ENCODE measurements at regions not wholly inside any gene's neighbourhood (a gene's known extent, or its start where the extent isn't known, plus 50 kb on each side); places are given as distances from the start of the nearest gene placed in this dataset.
A peak's percentile ranks its signal among the peaks of the same experiment; 100 is the strongest.

DNA sequence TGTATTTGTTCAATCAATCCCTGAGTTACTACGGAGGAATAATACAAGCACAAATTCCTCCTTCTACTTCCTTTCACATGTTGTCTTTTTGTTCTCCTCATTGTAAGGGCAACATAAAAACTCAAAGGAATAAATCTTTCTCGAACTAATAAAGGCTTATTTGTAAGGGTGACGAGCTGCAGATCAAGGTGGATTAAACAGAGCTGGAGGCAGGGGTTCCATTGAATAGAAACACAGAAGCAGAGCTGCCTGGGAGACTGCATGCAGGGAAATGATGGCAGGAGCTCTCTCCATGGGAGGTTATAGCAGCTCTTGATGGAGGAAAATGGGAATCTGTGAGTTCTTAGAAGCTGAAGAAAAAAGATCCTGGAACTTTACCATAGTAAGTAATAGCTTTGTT is 160.2 kb downstream of the CYYR1 start:
- DNase-seq = no peak

DNA sequence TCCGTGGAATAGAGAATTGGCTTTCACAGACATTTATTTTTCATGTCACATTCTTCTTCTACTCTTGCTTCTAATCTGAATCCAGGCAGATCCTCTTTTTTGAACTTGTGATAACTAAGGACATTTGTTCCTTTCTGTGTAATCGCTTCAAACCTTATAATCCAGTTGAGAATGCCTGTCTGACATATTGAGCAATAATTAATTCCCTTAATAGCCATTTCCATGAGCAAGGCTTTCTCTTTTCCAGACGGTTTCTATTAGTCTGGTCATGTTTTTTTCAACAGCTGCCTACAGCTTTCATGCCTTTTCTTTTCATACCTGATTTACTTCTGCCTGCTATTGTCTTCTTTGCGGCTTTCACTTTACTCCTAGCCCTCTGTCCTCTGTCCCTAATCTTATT is 163.4 kb downstream of the CYYR1 start:
- DNase-seq = peak; percentile 54

DNA sequence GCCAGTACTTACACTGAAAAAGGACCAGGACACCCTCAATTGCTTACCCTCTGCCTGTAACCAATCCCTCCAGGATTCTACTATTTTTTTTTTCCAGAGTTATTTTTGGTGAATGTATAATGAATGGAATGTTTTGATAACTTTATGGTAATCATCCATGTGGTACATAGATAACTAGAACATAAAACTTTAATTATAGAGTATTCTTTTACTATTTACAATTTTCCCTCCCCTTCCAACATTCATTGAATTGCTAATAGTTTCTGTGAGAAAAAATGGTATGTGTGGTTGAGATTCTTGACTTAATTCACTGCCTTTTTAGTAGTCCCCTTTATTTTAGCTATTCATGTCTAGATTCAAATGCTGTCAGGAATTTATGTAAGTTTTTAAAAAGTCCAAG is 164.6 kb downstream of the CYYR1 start:
- DNase-seq = peak; percentile 28

DNA sequence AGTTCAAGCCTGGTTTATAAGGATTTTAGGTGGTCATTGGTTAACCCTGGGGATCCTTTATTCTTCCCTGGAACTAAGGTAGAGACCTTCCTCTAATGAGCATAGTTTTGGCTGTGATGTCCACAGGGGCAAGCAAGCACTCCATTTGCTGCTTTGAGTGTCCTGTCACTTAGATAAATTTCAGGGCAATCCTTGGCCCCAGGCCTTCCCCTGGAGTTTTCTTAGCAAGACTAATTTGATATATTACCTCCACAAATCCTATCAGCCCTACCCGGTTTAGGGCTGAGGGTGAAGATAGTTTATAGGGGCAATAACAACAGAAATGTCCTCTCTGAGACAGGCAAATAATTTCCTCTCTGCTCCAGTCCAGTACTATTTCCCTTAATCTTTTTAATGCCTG is 166.6 kb downstream of the CYYR1 start:
- DNase-seq = no peak

DNA sequence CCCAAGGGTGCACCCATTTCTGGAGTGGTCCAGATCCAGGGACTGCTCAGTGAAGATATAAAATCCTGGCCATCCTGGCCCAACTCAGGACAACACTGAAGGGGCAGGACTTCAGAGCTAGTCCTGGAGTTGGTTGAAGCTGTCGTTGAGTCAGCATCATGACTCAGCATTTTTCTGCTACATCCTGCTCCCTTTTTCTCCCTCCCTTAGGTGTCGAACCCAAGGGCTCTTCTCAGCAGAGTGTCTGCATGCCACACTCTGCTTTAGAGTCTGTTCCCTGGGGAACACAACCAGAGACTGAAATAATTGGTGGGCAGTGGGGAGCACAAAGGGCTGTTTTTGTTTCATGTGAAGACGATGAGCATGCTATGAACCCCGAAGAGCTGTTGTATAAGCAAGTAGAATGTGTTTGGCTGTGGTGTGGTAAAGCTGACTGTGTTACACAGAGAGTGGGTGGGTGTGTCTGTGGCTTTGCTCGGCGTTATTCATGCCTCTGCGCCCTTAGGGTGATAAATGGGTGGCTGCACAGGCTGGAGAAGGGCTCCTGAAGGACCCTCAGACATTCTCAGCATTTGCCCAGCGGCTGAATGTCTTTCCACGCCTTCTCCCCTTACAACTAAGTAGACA is 167.2 kb downstream of the CYYR1 start:
- DNase-seq = peak; percentile 91

DNA sequence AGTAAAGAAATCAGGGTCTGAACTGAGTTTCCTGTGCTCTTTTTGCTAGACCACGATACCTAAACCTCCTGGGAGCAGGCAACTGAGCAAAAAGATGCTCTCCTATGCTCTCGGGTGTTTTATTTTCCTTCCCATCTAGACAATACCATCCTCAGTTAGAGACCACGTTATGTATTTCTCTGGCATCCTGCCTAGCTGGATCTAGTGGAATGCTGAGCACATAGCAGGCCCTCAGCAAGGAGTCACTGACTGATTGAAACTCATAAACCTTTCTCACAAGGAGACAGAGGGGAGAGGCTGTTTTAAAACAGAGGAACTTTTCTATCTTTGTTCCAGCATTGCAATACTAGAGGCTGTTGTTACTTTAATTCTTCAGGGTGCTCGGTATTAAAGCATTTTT is 168.0 kb downstream of the CYYR1 start:
- peak; percentile 87 for DNase-seq

DNA sequence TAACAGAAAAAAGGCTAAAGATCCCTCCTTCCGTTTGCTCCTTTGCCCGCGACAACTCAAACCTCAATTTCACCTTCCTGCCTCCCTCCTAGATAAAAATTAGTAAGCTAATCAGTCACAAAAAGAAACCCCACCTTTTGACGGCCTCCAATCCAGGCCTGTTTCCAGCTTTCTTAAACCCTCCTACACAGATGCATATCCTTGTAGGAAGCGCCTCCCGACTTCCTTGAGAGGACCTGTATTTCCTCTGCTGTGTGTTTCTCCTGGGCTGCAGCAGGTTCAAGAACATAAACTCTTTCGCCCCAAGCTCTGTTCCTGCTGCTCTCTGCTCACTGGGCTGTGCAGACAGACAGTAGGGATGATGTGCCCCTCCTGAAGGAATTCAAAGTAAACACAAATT is 168.8 kb downstream of the CYYR1 start:
- no peak for DNase-seq

DNA sequence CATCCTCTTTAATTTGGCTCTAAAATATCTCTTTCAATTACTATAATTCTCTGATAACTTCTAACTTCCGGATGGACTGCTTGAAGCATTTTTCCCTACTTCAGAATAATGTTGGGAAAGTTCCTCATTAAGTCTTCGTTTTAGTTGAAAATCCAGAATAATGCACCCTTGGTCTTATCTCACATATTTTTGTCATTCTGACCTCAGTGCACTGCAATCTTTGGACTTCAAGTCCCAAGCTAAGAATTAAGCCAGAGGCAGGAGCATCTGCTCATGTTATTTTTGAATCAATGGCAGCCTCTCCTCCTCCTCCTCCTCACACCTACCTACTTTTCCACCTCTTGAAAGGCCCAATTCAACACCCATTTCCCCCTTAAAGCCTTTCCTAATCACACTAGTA is 169.8 kb downstream of the CYYR1 start:
- DNase-seq = no peak

DNA sequence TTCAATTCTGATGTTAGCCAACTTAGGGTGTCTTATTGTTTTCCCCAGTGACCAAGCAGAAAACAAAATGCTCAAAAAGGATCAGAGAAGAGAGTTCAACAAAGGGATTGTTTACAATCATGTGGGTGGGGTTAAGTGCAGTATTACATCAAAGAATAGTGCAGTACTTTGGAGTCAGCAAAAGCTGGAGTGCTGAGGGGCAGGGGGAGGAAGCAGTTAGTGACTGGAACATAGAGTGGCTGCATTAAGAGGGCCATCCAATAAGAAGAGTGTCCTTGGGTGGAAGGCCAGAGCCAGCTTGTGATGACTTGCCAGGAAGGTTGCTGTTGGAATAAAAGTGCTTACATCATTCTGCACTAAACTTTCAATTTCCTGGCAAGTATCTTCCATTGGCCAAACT is 175.5 kb downstream of the CYYR1 start:
- DNase-seq = no peak

DNA sequence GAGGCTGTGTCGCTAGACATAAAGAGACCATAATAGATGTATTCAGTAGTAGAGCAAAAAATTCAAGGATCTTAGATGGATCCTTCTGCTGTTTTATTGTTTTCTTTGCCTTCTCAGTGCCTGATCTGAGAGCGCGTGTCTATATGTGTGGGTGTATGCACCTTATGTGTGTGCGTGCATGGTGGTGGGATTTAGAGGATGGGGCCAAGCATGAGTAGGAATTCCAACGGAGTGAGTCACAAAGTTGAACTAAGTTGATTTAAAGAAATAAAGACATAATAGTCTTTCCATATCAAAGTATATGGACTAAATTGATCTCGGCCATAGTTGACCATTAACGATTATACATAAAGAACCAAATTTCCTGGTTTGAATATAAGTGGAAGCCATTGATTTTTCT is 178.7 kb downstream of the CYYR1 start:
- DNase-seq = no peak

DNA sequence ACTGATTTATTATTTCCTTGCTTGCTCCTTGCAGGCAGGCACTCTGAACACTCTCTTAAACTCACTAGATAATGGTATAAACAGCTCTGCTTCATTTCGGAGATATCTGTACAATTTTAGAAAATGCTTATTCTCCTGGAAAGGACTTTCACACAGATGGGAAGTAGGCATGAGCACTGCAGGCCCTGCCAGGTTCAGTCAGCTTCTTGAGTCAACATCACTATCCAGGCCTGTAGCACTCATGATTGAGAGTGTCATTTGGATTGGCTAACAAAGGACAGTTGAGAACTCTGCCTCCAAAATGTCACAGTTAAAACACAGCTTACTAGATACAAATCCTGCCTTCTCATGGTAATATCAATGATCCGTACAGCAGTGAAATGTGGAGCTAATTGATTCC is 181.9 kb downstream of the CYYR1 start:
- DNase-seq = no peak

DNA sequence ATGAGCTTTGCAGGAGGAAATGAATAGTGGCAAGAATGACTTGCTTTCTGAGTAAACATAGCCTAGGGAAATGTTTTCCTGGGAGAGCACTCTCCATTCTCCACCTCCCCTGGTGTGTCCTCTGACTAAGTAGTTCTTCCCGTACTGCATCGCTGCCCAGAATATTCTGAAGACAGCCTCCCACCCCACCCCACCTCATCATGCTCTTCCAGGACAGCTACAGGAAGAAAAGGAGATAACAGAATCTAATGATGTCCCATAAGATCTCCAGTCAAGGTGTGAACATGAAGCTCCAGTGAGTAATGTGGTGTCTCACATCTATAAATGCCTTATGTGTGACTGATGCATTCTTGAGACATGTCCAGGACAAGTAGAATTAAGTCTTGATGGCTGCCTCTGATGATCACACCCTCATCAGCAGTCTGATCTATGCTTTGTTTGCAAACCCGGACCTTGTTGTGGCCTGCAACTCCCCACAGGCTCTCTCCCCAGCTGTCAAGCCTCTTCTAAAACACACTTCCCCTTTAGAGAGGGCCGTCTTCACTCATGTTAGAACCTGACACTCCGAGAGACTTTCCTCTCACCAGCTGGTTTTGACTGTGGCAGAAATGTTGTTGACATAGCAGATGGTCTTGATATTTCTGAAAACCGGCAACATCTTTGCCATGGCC is 183.0 kb downstream of the CYYR1 start:
- DNase-seq = peak; percentile 83

DNA sequence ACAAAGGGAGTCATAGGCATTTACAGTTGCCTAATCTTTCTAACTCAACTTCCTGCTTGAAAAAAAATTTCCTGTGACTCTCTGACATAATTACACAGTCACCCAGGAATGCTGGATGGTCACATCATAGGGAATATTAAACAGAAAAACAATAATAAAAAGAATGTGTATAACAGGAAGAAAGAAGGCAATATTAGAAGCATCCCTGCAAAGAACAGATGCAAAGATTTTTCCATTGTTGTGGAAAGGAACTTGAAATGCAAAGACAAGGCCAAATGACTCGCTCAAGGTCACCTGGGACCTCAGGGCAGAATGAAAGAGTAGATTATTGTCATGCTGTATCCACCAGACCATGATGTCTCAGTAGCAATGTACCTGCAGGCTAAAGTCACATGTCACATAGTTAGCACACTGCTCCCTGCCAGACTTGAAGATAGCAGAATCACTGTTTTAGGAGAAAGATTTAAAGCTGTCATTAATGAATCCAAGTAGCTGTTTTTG is 184.3 kb downstream of the CYYR1 start:
- DNase-seq = peak; percentile 66

DNA sequence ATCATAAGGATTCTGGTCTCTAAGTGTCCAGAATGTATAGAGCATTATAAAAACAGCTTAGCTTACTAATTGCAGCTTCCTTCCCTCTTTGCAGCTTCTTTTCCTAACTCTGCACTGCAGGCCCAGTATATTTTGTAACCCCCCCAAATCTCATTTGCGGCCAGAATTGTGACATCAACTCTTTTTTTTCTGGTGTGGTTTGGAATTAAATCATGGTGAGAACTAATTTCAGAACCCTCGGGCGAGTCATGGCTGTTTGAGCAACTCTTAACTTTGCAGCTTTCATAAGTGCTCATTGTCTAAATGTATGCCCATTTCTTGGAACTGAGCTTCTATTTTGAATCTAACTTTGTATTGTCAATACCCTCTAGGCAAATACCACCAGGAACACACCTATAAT is 187.4 kb downstream of the CYYR1 start:
- DNase-seq = peak; percentile 46

DNA sequence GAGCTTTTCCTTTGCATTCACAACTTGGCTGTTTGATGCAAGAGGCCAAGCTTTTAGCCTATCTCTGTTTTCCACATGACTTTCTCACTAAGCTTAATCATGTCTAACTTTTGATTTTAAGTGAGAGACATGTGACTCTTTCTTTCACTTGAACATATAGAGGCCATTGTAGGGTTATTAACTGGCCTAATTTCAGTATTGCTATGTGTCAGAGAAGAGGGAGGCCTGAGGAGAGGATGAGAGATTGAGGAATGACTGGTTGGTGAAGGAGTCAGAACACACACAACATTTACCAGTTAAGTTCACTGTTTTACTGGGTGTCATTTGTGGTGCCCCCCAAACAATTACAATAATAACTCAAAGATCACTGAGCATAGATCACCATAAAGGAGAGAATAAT is 193.5 kb downstream of the CYYR1 start:
- DNase-seq = no peak

DNA sequence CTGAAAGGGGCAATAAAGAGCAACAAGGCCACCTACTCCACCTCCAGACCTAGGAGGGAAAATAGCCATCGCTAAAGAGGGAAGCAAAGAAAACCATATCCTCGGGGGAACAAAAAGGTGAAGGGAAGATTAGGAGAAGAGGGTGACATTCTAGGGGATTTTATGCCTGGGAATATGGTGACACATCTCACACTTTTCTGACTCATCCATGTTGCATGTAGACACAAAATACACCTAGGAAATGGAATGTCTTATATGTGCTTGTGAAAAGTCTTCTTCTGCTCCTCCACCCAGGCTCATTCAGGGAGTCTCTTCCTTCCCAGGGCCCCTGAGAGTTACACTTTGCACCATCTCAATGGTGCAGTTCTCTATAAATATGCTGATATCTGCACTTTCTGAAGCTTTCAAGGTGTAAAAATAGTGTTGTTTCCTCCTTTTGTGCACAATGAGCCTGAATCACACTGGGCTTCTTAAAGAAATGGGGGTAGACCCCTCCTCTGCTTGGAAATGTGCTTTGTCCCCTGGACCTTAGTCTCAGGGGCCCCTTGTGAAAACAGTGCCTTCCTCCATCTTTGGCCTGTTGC is 195.9 kb downstream of the CYYR1 start:
- no peak for DNase-seq

DNA sequence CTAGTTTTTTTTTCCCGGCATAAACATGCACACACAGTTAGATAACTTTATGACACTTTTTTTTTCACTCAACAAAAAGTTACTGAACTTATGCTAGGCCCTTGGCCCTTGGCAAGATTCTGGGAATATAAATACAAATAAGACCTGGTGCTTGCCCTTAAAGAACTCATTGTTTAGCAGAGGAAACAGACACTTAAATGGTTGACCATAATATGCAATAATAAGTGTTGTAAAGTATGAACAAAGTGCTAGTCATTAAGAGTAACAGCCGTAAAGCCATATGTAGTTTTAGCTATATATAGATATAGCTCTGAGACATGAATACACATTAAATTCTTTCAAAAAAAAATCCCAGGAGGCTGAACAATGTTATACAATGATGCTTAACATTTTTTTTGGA is 198.3 kb downstream of the CYYR1 start:
- DNase-seq = no peak

DNA sequence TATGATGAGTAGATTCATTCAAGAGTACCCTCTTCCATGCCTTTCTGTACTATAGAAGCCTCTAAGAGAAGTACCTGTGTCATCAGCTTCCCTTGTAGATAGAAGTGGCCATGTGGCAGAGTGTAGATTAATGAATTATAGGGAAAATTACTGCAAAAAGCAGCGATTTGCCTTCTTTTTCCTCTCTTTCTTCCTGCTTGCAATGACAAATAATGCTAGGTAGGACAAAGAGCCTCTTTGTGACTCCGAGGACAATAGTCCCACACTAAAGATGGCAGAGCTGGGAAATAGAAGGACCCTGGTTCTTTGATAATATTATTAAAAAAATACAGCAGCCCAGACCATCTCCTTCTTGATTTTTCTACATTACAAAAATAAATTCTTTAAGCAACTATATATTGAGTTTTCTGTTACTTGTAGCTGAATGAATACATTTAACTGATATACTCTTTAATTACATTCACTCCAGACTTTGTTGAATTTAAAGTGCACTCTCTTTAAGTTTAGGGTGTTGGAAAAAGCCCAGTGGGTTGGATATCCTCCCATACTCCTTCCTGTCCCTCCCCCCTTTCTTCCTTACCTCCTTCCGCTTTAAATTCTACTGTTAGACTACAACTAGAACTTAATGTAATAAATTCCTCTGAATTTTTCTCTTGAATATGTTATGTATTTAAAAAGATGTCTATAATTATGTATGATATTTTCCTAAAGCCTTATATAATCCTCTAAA is 198.2 kb upstream of the APP start:
- no peak for DNase-seq

DNA sequence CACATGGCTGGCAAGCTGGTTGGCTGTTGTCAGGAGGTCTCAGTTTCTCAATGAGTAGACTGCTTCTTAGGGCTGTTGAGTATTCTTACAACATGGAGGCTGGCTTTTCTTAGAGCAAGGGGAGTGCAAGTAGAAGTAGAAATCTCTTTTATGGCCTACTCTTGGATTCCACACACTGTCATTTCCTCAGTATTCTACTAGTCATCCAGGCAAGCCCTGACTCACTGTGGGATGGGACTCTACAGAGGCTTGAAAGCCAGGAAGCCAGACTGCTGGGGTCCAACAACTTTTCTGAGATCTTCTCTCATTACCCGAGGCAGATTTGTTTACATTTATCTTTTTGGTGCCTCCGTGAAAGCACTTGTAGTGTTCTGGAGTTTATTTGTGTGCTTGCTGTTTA is 196.2 kb upstream of the APP start:
- DNase-seq = peak; percentile 22

DNA sequence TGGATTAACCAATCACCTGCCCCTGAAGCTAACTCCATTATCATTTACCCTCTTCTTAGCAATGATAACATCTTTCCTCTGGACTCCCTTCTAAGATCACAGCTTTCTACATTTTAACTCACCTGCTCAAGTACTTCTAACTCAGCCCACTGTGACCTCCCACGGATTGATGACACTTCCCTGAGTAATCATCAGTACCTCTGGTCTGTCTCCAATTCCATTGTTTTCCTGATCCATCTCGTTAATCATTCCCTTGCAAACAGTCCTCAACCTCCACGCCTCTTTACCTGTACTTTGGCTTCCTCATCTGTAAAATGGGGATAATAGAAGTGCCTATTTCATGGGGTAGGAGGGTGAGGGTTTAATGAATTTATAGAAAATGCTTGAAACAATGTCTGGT is 195.3 kb upstream of the APP start:
- no peak for DNase-seq

DNA sequence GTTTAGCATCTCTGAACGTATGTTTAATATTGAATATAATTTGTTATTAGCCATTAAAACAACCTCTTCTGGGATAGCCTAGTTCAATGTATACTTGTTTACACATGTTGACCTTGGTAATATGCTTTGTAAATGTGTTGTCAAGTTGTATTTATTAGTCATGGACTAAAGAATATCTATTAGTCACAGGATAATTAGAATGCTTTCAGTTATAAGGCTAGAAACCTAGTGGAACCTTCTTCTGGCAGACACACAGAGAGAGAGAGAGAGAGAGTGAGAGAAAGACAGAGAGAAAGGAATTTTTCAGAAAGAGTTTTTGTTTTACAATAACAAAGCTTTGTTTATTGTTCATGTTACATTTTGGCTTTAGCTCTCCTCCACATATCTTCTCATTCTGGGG is 181.1 kb upstream of the APP start:
- no peak for DNase-seq

DNA sequence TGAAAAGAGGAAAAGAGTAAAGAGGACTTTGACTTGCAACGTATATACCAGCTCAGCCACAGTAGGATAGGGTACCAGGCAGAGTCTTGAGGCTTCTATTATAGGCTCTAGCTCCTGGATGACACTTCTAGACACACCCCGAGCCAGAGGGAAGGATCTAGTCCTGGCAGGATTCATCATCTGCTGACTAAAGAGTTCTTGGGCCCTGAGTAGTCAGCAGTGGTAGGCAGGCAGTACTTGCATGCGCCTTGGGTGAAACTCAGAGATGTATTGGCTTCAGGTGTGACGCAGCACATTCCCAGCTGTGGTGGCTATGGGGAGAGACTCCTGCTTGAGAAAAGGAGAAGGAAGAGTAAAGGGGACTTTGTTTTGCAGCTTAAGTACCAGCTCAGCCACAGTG is 162.3 kb upstream of the APP start:
- no peak for DNase-seq

DNA sequence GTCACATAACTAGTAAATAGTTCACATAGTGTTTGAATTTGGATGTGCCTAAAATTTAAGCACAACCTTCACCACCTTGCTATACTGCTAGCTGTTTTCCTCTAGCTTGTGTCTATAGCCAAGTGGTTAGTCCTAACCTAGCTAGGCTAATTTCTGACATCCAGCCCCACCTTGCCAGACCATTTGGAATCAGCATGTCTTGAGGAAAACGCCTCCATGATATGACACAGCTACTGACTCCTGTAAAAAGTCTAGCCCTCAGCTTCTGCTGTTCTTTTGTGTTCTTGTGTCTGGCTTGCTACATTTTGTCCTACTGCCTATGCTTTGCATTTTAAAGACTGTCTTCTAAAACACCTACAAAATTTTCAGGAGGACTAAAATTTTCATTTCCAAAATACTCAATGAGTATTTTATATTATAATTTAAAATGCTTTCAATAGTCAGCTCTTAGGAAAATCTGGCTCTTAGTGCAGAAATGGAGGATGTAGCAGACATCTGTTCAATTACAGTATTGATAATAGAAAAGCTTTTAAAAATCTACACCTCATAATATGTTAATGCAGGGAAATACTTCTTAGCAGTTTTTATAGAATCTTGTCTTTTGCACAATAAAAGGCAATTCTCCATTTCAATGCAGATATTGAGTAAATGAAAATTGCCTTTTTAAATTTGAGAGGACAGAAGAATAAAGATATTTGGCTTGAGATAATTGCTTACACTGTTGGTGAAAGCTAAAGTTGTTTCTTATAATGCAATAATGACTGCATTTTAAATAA is 160.8 kb upstream of the APP start:
- DNase-seq = no peak

Measured in fibroblast of upper back skin (primary cell).